ENCODE measurements at regions not wholly inside any gene's neighbourhood (a gene's known extent, or its start where the extent isn't known, plus 50 kb on each side); places are given as distances from the start of the nearest gene placed in this dataset.

DNA sequence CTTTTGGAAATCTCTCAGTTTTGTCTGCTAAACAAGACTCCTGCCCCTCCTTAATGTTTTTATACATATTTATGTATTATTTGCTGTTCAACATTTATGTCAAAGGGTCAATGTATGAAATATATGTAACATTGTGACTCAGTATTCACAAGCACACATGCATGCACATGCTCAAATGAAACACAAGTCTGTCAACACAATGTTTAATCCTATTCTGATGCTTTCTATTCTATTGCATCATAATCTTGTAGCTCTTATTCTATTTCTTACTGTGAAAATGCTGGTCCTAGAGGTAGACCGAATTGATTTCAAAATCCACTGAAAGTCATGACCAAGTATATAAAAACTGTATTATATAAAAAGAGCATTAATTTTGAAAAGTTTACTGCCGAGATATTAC, 1463.3 kb downstream of the C4orf33 start:
- no peak for DNase-seq

DNA sequence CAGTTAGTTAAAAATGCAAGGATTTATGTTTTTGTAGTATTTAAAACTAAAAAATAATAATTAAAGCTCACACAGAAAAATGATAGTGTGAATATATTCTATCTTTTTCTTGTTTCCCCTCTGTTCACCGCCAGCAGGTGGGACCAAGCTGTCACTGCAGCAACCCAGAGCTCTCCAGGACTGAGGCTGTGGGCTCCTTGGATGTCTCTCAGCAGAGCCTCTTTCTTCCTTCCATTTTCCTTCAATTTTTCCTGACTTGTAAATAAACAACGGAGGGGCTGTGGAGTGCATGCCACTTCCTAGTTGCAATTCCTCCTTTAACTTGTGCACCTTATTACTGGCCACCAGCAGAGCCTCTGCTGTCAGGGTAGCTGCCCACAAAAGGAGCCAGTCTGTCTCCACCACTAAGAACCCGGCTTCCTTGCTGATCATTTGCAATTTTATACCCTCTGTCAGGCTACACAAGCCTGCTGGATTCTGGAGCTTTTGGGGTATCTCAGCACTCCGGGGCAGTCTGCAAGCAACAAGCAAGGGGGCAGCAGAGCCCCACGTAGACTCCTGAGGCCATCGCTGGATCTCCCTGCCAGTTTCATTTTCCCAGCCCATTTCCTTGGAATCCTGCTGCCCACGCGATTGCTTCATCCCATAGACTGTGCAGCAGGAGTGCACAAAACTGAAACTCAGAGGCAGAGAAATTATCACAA, 1467.4 kb downstream of the C4orf33 start:
- DNase-seq = no peak

DNA sequence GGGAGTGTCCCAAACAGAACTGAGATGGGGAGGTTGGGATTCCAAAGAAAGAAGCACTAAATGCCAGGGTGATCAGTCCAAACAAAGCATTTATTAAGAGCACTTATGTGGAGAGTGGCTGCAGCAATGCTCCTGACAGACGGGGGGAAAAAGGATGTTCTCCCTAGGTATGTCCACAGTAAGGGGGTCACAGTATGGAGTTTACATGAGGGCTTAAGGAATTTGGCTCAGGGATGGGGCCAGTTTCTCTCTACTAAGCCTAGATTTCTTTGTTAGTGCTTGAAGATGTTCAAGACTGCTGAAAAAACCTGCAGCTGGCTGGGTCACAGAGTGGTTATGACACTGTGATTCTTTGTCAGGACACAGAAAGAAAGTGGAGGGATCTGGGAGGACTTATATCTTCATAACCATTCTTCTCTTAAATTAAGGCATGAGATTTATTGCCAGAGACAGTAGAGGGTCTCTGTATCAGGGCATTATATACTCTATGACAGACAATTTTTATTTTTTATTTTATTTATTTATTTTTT, 1468.0 kb downstream of the C4orf33 start:
- DNase-seq = no peak

DNA sequence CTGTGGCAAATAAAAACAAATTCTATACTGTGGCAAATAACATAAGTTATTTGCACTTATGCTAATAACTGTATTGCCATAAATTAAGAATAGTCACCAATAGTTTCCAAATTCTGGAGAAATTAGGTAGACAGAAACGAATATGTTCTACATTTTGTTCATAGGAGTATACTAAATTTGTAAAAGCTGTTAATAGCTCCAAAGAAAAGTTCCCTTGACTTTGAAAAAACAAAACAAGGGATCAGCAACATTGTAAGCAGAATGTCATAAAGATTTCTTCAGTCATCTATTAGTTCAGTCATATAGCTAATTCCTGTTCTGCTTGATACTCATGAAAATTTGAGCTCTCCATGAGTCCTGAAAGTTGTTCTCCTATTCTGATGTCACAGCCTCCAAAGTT, 1472.8 kb downstream of the C4orf33 start:
- DNase-seq = no peak

DNA sequence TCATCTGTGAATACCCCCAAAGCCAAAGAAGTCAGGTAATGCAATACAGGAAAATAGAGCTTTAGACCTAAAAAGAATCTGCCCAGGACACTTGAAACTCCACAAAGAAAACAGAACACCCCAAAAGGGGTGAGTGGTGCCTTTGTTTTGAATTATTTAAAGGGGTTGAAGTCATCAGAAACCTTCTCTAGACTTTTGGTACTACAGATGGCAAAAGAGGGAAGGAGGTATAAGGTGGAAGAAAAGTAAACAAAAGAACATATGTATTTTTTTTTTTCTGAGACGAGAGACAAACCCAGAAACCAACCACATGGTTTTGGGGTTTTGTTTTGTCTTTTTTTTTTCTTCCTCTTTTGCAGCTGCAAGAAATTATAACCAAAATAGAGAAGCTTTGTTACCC, 1477.8 kb downstream of the C4orf33 start:
- DNase-seq = no peak

DNA sequence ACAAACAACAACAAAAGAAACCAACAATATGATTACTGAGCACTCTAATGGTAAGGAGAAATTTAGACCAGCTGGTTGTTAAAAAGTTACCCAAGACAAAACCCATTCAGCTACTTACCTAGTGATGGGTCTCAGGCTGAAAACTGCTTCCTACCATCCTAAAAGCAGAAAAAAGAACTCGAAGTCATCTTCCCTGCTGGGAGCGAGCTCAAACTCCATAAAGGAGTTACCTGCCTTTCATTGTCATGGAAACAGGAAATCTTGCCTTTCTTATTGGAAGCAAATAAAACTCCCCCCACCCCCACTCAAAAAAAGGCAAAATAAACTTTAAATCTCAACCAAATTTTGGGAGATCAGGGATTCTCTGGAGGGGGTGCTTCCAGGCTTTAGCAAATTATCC, 1478.3 kb downstream of the C4orf33 start:
- DNase-seq = no peak

DNA sequence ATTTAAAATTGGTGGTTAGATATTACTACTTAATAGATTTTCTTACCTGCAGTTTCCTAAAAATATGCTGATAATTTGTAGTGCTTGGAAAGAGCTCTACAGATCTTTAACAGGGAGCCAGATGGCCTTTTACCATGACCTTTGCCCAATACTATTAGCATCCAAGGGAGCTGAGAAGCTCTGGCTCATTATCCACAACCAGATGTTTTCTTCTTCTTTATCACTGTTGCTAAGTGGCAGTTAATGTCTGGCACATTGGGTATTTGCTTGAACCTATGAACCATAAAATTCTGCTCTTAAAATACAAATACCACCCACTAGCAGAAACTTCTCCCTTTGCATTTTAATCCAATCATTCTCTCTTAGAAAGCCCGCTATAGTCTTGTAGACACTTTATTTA, 1480.3 kb downstream of the C4orf33 start:
- no peak for DNase-seq

DNA sequence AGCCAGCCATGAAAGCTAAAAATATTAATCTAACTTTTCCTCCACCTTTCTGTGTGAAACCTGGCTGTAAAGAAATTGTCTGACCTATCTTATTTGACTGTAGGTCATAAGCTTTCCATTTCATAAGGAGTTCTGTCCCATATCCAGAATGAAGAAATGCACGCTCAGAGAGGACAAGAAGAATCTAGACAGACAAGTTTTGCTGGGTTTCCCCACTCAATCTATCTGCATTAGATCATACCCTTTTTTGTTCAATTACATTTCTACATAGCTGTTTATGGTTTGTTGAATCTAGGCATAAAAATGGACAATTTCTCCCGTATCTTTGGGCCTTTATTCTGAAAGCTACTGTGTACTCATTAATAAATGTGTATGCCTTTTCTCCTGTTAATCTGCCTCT, 1495.1 kb downstream of the C4orf33 start:
- DNase-seq = no peak

DNA sequence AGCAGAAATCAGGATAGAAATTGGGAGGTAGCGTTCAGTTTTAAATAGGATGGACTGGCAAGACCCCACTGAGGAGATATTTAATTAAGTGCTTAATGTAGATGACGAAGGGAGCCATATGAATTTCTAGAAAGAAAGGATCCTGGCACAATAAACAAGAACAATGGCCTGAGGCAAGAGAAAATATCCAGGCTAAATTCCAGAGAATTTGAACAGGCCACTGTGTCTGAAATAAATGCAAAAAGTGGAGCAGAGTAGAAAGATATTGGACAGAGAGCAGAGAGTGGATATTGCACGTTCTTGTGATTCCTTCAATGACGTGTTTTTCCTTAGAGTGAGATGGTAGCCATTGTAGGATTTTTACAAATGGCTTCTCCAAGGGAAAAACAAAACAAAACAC, 1504.8 kb downstream of the C4orf33 start:
- DNase-seq = no peak

DNA sequence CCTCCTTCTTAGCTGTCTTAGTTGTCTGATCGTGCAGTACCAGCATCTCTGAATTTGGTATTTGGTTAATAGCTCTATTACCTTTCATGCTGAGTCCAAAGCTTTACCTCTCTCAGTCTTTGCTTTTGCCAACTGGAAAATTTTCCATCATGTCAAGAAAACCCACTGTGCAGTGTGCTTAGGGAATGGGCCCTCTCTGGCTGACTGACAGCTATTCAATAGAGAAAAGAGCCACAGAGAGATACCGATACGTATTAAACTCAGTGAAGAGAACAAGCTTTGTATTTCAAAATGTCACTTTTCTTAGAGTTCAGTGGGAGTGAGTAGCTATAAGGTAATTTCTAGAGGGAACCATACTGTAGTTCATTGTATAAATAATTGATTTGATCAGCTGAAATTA, 1507.1 kb downstream of the C4orf33 start:
- DNase-seq = no peak

DNA sequence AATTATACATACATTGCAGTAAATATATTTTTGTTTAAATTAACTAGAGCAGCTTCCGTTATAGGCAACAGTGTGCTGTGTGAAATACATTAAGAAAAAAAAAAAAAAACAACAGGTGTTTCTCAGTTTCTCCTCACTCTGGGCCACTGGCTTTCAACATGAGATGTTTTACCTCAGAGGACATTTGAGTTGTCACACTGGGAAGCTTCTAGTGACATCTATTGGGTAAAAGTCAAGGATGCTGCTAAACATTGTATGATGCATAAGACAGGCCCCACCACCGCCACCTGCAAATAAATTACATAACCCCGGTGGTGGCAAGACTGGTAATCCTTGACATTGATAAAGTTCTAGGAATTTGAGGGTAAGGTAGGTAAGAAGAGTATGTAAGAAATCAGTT, 1512.2 kb downstream of the C4orf33 start:
- DNase-seq = no peak

DNA sequence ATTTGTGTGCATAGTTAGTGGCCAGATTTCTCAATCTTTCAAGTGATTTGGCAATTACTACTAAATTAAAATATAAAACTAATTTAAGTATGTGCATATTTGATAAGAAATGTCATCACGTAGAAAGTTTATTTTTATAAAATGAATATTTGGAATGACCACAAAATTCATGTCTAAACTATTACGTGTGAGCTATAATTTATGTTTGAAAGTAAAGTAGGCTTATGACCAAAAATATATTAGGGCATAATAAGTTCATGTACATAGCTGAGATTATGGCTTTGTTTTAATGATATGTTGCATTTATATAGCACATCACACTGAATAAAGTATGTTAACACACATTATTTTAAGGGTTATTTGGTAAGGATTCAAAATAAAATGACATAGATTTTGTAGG, 1532.6 kb downstream of the C4orf33 start:
- DNase-seq = no peak

DNA sequence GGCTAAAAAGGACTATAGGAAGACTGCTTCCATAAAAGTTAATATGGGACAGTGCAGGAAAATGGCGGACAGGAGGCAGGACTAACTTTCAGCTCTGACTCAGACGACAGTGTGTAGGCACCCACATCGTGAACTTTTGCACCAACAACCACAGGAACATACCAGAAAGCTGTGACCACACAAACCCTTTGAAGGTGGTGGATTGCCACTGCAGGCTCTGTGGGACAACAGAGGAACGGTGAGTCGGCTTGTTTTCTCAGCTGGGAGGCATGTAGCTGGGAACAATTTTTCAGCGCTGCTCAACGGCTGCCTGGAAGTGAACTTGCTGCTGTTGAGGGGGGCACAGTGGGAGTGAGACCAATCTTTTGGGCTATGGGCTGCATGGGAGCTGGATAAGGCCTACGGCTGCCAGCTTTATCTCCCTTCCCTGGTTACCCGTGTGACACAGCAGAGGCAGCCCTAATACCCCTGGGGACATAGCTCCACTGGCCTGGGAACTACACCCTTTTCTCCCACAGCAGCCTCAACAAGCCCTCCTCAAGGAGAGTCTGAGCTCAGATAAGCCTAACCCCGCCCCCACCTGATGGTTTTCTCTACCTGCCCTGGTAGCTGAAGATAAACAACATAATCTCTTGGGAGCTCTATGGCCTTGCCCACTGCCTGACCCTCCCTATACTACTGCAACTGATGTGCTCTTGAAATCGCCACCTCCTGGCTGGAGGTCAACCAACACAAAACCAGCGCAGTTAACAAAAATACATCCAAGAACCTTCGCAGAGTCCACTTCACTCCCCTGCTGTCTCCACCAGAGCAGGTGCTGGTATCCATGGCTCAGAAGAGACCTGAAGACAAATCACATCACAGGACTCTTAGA, 1537.0 kb downstream of the C4orf33 start:
- DNase-seq = no peak

DNA sequence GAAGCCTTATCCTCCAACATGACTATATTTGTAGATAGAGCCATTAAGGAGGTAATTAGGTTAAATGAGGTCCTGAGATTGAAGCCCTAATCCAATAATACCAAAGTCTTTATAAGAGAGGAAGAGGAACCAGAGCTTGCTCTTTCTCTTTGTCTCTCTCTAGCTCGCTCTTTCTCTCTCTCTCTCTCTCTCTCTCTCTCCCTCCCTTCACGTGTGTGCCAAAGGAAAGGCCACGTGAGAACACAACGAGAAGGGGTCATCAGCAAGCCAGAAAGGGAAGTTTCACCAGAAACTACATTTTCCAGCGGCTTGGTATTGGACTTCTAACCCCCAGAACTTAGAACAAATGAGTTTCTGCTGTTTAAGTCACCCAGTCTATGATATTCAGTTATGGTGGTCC, 1540.5 kb downstream of the C4orf33 start:
- DNase-seq = no peak

DNA sequence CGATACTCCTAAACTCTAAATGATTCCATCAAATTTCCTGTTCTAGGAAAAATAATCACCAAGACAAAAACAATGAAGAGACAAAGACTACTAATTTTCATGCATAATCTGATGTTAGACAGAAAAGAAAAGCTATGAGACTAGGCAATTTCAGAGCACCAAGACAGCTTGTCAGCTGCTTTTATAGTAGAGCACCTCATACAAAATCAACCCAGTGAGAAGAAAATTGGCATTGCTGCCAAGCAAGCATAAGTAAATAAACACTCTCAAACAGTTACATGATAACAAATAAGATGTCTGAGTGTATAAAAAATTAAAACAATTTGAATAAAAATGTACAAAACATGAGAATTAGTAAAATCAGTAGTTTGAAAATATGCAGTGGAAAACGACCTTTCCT, 1544.6 kb downstream of the C4orf33 start:
- DNase-seq = no peak

DNA sequence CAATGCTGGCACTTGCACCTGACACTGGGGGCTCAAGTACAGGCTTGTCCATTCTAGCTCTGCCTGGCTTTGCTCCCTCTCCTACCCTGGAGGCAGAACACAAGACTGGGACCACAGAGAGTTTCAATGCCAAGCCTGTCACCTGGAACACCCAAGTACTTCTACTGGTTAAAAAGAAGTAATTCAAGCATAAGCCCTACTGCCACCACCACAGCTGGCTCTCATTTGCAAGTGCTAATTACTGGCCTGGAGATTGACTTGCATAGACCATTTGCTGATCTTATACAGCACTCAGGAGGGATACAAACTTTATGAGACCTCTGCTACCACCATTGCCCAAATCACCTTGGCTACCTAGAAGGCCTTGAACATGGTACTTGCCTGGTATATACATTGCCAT, 1550.9 kb downstream of the C4orf33 start:
- no peak for DNase-seq

DNA sequence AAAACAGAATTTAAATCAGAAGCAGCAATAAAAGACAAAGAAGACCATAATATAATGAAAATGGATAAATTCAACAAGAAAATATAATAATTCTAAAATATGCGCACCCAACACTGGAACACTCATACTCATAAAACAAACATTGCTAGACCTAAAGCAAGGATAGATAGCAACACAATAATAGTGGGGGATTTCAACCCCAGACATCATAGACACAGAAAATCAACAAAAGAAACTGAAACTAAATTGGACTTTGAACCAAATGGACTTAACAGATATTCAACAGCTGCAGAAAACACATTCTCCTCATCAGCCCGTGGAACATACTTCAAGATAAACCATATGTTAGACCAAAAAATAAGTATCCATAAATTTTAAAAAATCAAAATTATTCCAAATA, 1552.6 kb downstream of the C4orf33 start:
- no peak for DNase-seq

DNA sequence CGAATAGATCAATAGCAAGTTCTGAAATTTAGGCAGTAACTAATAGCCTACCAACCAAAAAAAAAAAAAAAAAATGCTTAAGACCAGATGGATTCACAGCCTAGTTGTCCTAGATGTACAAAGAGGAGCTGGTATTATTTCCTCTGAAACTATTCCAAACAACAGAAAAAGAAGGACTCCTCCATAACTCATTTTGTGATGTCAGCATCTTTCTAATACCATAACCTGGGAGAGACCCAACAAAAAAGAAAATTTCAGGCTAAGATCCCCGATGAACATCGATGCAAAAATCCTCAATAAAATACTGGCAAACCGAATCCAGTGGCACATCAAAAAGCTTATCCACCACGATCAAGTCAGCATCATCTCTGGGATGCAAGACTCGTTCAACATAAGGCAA, 1557.9 kb downstream of the C4orf33 start:
- no peak for DNase-seq

DNA sequence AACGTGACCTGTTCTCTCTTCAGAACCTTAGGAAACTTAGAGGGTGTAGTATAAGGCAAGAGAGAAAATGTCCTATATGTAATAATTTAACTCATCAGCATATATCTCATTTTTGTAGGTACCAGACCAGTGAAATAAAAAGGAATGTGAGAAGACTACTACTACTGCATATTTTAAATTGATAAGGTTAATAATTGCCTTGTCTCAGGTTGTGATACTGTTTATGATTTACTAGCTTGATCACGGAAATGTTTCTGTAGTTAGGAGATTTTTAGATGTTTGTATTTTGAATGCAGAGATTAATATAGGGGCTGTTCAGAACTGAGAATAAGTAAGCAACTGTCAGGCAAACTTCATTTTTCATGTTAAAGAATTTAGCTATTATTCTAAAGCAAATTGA, 1563.4 kb downstream of the C4orf33 start:
- no peak for DNase-seq

DNA sequence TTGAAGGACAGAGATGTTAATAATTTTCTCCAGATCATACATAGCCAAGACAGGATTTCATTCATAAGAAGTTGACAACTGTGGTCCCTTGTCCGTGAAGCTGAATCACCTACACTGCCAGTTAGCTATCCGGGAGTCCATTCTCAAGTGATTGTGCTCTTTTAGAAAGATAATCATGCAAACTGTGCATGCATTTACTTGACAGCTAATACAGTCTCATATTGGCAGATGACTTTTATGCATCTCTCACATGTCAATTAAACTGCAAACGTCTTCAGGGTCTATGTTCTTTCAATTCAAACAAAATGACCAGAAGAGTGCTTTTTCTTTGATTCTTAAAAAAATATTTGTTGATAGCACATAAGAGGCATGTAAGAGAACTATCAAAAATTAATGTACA, 1572.9 kb downstream of the C4orf33 start:
- no peak for DNase-seq

DNA sequence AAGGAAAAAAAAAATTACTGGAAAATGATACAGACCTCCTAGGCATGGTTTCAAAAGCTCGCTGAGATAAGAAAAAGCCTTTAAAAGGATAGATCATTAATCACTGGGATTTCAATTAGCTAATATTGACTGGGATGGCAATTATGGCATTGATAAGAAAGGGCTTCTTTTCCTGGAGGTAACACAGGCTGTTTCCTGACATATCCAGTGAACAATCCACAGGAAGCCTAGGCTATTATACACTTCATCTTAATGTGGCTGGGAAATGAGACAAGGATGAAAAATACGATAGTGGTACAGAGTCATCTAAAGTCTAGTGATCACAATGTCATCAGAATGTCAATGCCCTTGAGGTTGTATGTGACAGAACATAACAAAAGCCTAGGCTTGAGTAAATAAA, 1579.3 kb downstream of the C4orf33 start:
- no peak for DNase-seq

DNA sequence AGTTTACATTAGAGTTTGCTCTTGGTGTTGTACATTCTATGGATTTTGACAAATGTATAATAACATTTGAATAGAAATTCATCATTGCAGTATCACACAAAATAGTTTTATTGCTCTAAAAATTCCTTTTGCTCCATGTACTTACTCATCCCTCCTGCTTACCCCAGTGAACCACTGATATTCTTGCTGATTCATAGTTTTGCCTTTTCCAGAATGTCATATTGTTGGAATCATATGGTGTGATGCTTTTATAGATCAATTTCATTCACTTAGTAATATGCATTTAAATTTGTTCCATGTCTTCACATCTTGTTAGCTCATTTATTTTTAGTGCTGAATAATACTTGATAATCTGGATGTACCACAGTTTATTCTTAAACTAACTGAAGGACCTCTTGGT, 1593.2 kb downstream of the C4orf33 start:
- DNase-seq = no peak

DNA sequence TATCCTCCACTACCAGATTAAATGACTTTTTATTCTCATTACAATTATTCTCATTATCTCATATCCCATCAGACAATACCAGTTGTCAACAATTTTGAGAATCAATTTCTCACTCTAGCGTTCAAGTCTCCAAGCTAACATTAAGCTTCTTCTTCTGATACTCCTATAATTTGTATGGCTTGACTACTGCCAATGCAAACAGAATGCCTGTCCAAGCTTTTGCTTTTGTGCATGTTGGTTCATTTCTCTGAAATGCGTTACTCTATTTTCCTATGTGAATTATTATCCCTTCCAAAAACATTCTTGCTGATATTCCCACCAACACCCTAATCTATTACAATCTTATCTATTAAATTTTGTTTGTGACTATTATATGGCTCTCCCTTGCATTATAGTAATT, 1602.3 kb downstream of the C4orf33 start:
- DNase-seq = no peak

DNA sequence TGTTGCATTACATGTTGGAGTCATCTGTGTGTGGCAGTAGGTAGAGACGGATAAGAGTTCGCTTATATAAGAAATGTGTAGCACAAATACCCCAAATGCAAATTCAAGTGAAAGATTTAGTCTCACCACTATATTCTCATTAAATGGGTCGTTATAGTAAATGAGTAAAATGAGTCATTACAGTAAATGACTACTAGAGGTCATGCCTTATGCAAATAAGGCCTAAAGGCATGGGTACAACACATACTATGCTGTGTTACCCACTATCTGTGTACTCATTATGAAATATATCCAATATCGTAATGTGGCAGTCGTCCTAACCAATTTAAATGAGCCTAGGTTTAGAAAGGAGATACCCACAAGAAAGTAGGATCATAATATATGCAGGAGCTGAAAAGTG, 1603.1 kb downstream of the C4orf33 start:
- DNase-seq = no peak

All from inflammatory macrophage treated with lipopolysaccharide for 4 hours (primary cell).